IPS-NIHi7 (cell line): ENCODE measurements at regions not wholly inside any gene's neighbourhood (a gene's known extent, or its start where the extent isn't known, plus 50 kb on each side); places are given as distances from the start of the nearest gene placed in this dataset.

Experiments
- DNase-seq: peaks from one replicate; pipeline ENCODE4 v3.0.0; 2012; ENCODE audit warnings: mixed read lengths; ENCODE audit errors: extremely low spot score

- DNase-seq: no peak
Observed at GRCh38 chr10:25661632-25662031, 272.4 kb upstream of the MYO3A start.

GRCh38 chr10:25666276-25666675 is 267.8 kb upstream of the MYO3A start:
- DNase-seq: no peak

GRCh38 chr10:25675204-25675603 is 258.8 kb upstream of the MYO3A start:
- no peak for DNase-seq

- DNase-seq: no peak
Observed at GRCh38 chr10:25675615-25676014, 258.4 kb upstream of the MYO3A start.

- DNase-seq: no peak
Observed at GRCh38 chr10:25678220-25678619, 255.8 kb upstream of the MYO3A start.

- no peak for DNase-seq
Observed at GRCh38 chr10:25678666-25679065, 255.4 kb upstream of the MYO3A start.

- peak; percentile 42 for DNase-seq
Observed at GRCh38 chr10:25682203-25682851, 251.7 kb upstream of the MYO3A start.

GRCh38 chr10:25683344-25683743 is 250.7 kb upstream of the MYO3A start:
- DNase-seq: no peak

GRCh38 chr10:25687521-25687920 is 246.5 kb upstream of the MYO3A start:
- DNase-seq: no peak

- no peak for DNase-seq
Observed at GRCh38 chr10:25689346-25690100, 244.5 kb upstream of the MYO3A start.

- DNase-seq: no peak
Observed at GRCh38 chr10:25692761-25693160, 241.3 kb upstream of the MYO3A start.

GRCh38 chr10:25694206-25694933 is 239.7 kb upstream of the MYO3A start:
- no peak for DNase-seq

GRCh38 chr10:25694971-25695370 is 239.1 kb upstream of the MYO3A start:
- DNase-seq: no peak

- no peak for DNase-seq
Observed at GRCh38 chr10:25695586-25695985, 238.4 kb upstream of the MYO3A start.

- no peak for DNase-seq
Observed at GRCh38 chr10:25696013-25696708, 237.9 kb upstream of the MYO3A start.

- no peak for DNase-seq
Observed at GRCh38 chr10:25697412-25697811, 236.6 kb upstream of the MYO3A start.

GRCh38 chr10:25698638-25699037 is 235.4 kb upstream of the MYO3A start:
- no peak for DNase-seq

- no peak for DNase-seq
Observed at GRCh38 chr10:25699631-25700030, 234.4 kb upstream of the MYO3A start.

- peak; percentile 43 for DNase-seq
Observed at GRCh38 chr10:25701652-25702051, 232.4 kb upstream of the MYO3A start.

GRCh38 chr10:25704622-25705021 is 229.4 kb upstream of the MYO3A start:
- DNase-seq: no peak

- DNase-seq: no peak
Observed at GRCh38 chr10:25707572-25707971, 226.5 kb upstream of the MYO3A start.

- DNase-seq: no peak
Observed at GRCh38 chr10:25707976-25708671, 225.9 kb upstream of the MYO3A start.
